Prostate gland (tissue), 2 donors: ENCODE measurements at regions not wholly inside any gene's neighbourhood (a gene's known extent, or its start where the extent isn't known, plus 50 kb on each side); places are given as distances from the start of the nearest gene placed in this dataset.

Experiments used
- POLR2A ChIP-seq: fragments of 450-650 bp; IDR thresholded peaks from one replicate; pipeline ENCODE4 v1.6.1; 2016; ENCODE audit warnings: antibody characterized with exemption, mild to moderate bottlenecking
- TF ChIP-seq, protein P1 (sequence below), 4 experiments: fragments of 200-600 bp in 2 of 4; fragments of 450-650 bp in 2 of 4; sonication (generic) in 2 of 4; IDR thresholded peaks; 1 replicate in 3 of 4; 2 replicates in 1 of 4; pipeline ENCODE4 v1.5.1; 2016 to 2019; ENCODE audit warnings: antibody characterized with exemption in 4 of 4, mild to moderate bottlenecking in 2 of 4, moderate library complexity in 2 of 4

DNA sequence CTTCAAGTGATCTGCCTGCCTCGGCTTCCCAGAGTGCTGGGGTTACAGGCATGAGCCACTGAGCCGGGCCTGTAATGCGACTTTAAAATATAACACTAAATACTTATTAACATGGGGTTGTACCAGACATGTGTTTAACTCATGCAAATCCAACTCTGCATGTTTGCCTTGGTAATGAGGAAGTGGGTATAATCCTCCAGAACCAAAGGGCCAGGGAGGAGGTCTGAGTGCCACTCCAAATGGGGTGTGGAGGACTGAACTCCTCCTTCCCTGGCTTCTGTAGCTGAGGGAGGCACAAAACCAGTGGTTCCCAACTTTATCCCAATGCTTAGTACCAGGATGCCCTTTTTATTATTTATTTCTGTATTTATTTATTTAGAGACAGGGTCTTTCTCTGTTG, 61.6 kb upstream of the MED13L start:
- TF ChIP-seq POLR2A = no peak
- TF ChIP-seq, protein P1, sequence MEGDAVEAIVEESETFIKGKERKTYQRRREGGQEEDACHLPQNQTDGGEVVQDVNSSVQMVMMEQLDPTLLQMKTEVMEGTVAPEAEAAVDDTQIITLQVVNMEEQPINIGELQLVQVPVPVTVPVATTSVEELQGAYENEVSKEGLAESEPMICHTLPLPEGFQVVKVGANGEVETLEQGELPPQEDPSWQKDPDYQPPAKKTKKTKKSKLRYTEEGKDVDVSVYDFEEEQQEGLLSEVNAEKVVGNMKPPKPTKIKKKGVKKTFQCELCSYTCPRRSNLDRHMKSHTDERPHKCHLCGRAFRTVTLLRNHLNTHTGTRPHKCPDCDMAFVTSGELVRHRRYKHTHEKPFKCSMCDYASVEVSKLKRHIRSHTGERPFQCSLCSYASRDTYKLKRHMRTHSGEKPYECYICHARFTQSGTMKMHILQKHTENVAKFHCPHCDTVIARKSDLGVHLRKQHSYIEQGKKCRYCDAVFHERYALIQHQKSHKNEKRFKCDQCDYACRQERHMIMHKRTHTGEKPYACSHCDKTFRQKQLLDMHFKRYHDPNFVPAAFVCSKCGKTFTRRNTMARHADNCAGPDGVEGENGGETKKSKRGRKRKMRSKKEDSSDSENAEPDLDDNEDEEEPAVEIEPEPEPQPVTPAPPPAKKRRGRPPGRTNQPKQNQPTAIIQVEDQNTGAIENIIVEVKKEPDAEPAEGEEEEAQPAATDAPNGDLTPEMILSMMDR (IDR thresholded peaks at IDR 0.05) = no peak
